HCT116 (cell line): ENCODE measurements at regions not wholly inside any gene's neighbourhood (a gene's known extent, or its start where the extent isn't known, plus 50 kb on each side); places are given as distances from the start of the nearest gene placed in this dataset.

Source experiments
- ATAC-seq: fragments of 200-7000 bp; cut with Tn5 transposase; 2 replicates; pipeline ENCODE4 v1.9.1; 2020; ENCODE audit warnings: mild to moderate bottlenecking, moderate library complexity
- BruUV-seq: library from RNA; stranded (reverse); fragments of 400-500 nt; replicated peaks from 2 replicates; lab custom pipeline; 2021; lab: Mats Ljungman, UMichigan
- CTCF ChIA-PET: fragments of 300-600 bp; sonication (Branson Sonifier 250); formaldehyde crosslinking; loops from one replicate; lab custom pipeline; 2021; ENCODE audit warnings: antibody characterized with exemption; lab: Charles Lee
- POLR2A ChIA-PET: fragments of 300-600, 350-600 bp; sonication (Branson Sonifier 250); formaldehyde crosslinking; loops from one replicate; lab custom pipeline; 2021; ENCODE audit warnings: antibody characterized with exemption; lab: Charles Lee
- RAD21 ChIA-PET, 2 experiments: fragments of 300-600 bp; sonication (Branson Sonifier 250); formaldehyde crosslinking; loops; one replicate each; lab custom pipeline; 2023; ENCODE audit warnings: low total read pairs in 2 of 2; ENCODE audit not compliant: uncharacterized antibody in 2 of 2, unreplicated experiment in 2 of 2, low non-redundant PET in 1 of 2; lab: Charles Lee
- DNase-seq: peaks from one replicate; pipeline ENCODE4 v3.0.0-alpha.2; 2010; ENCODE audit warnings: low read depth, low spot score
- H2AFZ ChIP-seq: fragments of 200-600 bp; shearing (Covaris generic), sonication (generic); 2 replicates; pipeline ENCODE4 v1.6.1; 2017; ENCODE audit warnings: low read depth, mixed run types, mixed read lengths, antibody characterized with exemption, low read length; ENCODE audit not compliant: poor library complexity, severe bottlenecking
- H3K27ac ChIP-seq: 2 replicates; pipeline ENCODE4 v1.5.1; 2012; ENCODE audit warnings: low read depth, low read length
- H3K27me3 ChIP-seq: fragments of 200-600 bp; sonication (generic); 2 replicates; pipeline ENCODE4 v1.6.1; 2016; ENCODE audit warnings: mixed run types, low read length, mixed read lengths; ENCODE audit not compliant: insufficient read depth
- H3K36me3 ChIP-seq, 2 experiments: fragments of 200-500 bp in 1 of 2; fragments of 200-600 bp in 1 of 2; sonication (Bioruptor generic) in 1 of 2; sonication (generic) in 1 of 2; 2 replicates each; pipeline versions ENCODE4 v1.5.1 to v1.6.1; 2014 to 2016; ENCODE audit warnings: low read length in 2 of 2, inconsistent platforms in 1 of 2, mixed read lengths in 1 of 2, mixed run types in 1 of 2; ENCODE audit not compliant: insufficient read depth in 2 of 2, control insufficient read depth in 1 of 2
- H3K4me1 ChIP-seq, 2 experiments: fragments of 200-600 bp in 1 of 2; sonication (generic) in 1 of 2; 2 replicates each; pipeline versions ENCODE4 v1.5.1 to v1.6.1; 2012 to 2017; ENCODE audit warnings: low read length in 2 of 2, inconsistent platforms in 1 of 2, mild to moderate bottlenecking in 1 of 2, mixed read lengths in 1 of 2, mixed run types in 1 of 2, moderate library complexity in 1 of 2; ENCODE audit not compliant: insufficient read depth in 2 of 2, control insufficient read depth in 1 of 2
- H3K4me2 ChIP-seq: fragments of 200-600 bp; sonication (generic); 2 replicates; pipeline ENCODE4 v1.6.1; 2017; ENCODE audit warnings: mixed run types, low read length, mixed read lengths
- H3K4me3 ChIP-seq, 2 experiments: fragments of 200-600 bp in 1 of 2; sonication (generic) in 1 of 2; replicated peaks in 1 of 2; 2 replicates each; pipeline ENCODE4 v1.5.1; 2011 to 2016; ENCODE audit warnings: low read length in 2 of 2, control low read depth in 1 of 2, low read depth in 1 of 2, mild to moderate bottlenecking in 1 of 2, mixed read lengths in 1 of 2, mixed run types in 1 of 2
- H3K79me2 ChIP-seq: fragments of 200-600 bp; sonication (generic); 2 replicates; pipeline ENCODE4 v1.6.1; 2017; ENCODE audit warnings: mild to moderate bottlenecking, mixed run types, low read length, moderate library complexity, mixed read lengths; ENCODE audit not compliant: insufficient read depth
- H3K9ac ChIP-seq: fragments of 200-600 bp; sonication (generic); 2 replicates; pipeline ENCODE4 v1.6.1; 2016; ENCODE audit warnings: low read length, mixed read lengths
- H3K9me2 ChIP-seq: fragments of 200-600 bp; sonication (generic), shearing (Covaris generic); 2 replicates; pipeline ENCODE4 v1.6.1; 2017; ENCODE audit warnings: mixed run types, mild to moderate bottlenecking, moderate library complexity; ENCODE audit not compliant: insufficient read depth
- H3K9me3 ChIP-seq, 2 experiments: fragments of 200-500 bp in 1 of 2; fragments of 200-600 bp in 1 of 2; sonication (Bioruptor generic) in 1 of 2; sonication (generic) in 1 of 2; 2 replicates each; pipeline ENCODE4 v1.6.1; 2014 to 2017; ENCODE audit warnings: low read length in 2 of 2, mixed read lengths in 2 of 2, inconsistent platforms in 1 of 2, low read depth in 1 of 2, mild to moderate bottlenecking in 1 of 2, mixed run types in 1 of 2, moderate library complexity in 1 of 2; ENCODE audit not compliant: control insufficient read depth in 1 of 2, insufficient read depth in 1 of 2
- H4K20me1 ChIP-seq: fragments of 200-600 bp; sonication (generic), shearing (Covaris generic); 2 replicates; pipeline ENCODE4 v1.6.1; 2017; ENCODE audit warnings: mixed run types, mild to moderate bottlenecking, moderate library complexity; ENCODE audit not compliant: insufficient read depth
- ATF3 ChIP-seq: IDR thresholded peaks from 2 replicates; pipeline ENCODE4 v1.6.1; 2012
- CEBPB ChIP-seq: IDR thresholded peaks from 2 replicates; pipeline ENCODE4 v1.6.1; 2012; ENCODE audit warnings: low read depth
- CTCF ChIP-seq, 3 experiments: fragments of 200-600 bp in 1 of 3; sonication (generic) in 1 of 3; IDR thresholded peaks in 2 of 3; conservative IDR thresholded peaks in 1 of 3; 2 replicates each; pipeline ENCODE4 v1.5.1; 2012 to 2017; ENCODE audit warnings: low read depth in 2 of 3, low read length in 2 of 3, antibody characterized with exemption in 1 of 3, borderline replicate concordance in 1 of 3, control low read depth in 1 of 3, mild to moderate bottlenecking in 1 of 3, mixed read lengths in 1 of 3, mixed run types in 1 of 3, moderate library complexity in 1 of 3; ENCODE audit not compliant: insufficient read depth in 1 of 3
- EGR1 ChIP-seq: IDR thresholded peaks from 2 replicates; pipeline ENCODE4 v1.6.1; 2012; ENCODE audit warnings: low read depth
- EZH2phosphoT487 ChIP-seq: fragments of 200-600 bp; IDR thresholded peaks from 2 replicates; pipeline ENCODE4 v1.6.1; 2018; ENCODE audit warnings: antibody characterized with exemption, borderline replicate concordance
- MAX ChIP-seq: IDR thresholded peaks from 2 replicates; pipeline ENCODE4 v1.6.1; 2012
- POLR2AphosphoS5 ChIP-seq: IDR thresholded peaks from 2 replicates; pipeline ENCODE4 v1.6.1; 2011; ENCODE audit warnings: mild to moderate bottlenecking, low read depth, low read length, moderate library complexity
- RAD21 ChIP-seq: IDR thresholded peaks from 2 replicates; pipeline ENCODE4 v1.6.1; 2012; ENCODE audit warnings: low read depth, mild to moderate bottlenecking
- REST ChIP-seq: IDR thresholded peaks from 2 replicates; pipeline ENCODE4 v1.6.1; 2012; ENCODE audit warnings: low read depth
- SP1 ChIP-seq: IDR thresholded peaks from 2 replicates; pipeline ENCODE4 v1.6.1; 2012; ENCODE audit warnings: low read depth
- SRF ChIP-seq: IDR thresholded peaks from 2 replicates; pipeline ENCODE4 v1.6.1; 2012; ENCODE audit warnings: low read depth
- YY1 ChIP-seq: IDR thresholded peaks from 2 replicates; pipeline ENCODE4 v1.6.1; 2011; ENCODE audit warnings: low read length, low read depth, moderate library complexity, mild to moderate bottlenecking; ENCODE audit not compliant: insufficient replicate concordance; ENCODE audit errors: extremely low read depth
- intact Hi-C: fragments of 100-400 bp; cut with micrococcal nuclease; formaldehyde crosslinking; loops from 2 replicates; pipeline ENCODE4 v1.10.0; 2022

GRCh38 chr5:125834438-125835115, 588.6 kb upstream of the GRAMD2B start:
- no peak for ATAC-seq
- H3K9me3 ChIP-seq, result no peaks in the 10 kb centered on the region
- H3K4me3 ChIP-seq, result no peak overlapping the region
- POLR2A ChIA-PET, result no interaction called here
- no peaks in the 10 kb centered on the region for H3K79me2 ChIP-seq
- CTCF ChIA-PET, result no interaction called here
- no peak for DNase-seq
- no peaks in the 10 kb centered on the region for H3K27me3 ChIP-seq
- H3K4me2 ChIP-seq, result no peak overlapping the region
- H3K27ac ChIP-seq, result no peak overlapping the region
- no peaks in the 10 kb centered on the region for H4K20me1 ChIP-seq
- intact Hi-C loops, result loop anchor here (1.0 kb wide), 1 partner anchor 1897 kb away; no protein-coding TSS in a partner anchor
- no peak overlapping the region for H3K9ac ChIP-seq
- TF ChIP-seq EZH2phosphoT487 (no peak), CEBPB (no peak), RAD21 (no peak), YY1 (no peak), REST (no peak), MAX (no peak), POLR2AphosphoS5 (no peak), SP1 (no peak), CTCF (IDR thresholded peaks at IDR 0.05 in 2 of 3, conservative IDR thresholded peaks at IDR 0.05 in 1 of 3; ENCODE audit: borderline replicate concordance in 1 of 3, insufficient read depth in 1 of 3, low read depth in 2 of 3, low read length in 2 of 3) (no peak), EGR1 (no peak), SRF (no peak), ATF3 (no peak)
- no peaks in the 10 kb centered on the region for H3K36me3 ChIP-seq
- H2AFZ ChIP-seq, result no peak overlapping the region
- RAD21 ChIA-PET, result no interaction called here
- no TSS peak for BruUV-seq
- H3K4me1 ChIP-seq, result no peaks in the 10 kb centered on the region
- no peaks in the 10 kb centered on the region for H3K9me2 ChIP-seq
